Right atrium auricular region (tissue), 2 donors: ENCODE measurements at regions not wholly inside any gene's neighbourhood (a gene's known extent, or its start where the extent isn't known, plus 50 kb on each side); places are given as distances from the start of the nearest gene placed in this dataset.

ENCODE experiments used
- DNase-seq: peaks from one replicate; pipeline ENCODE4 v3.0.0-alpha.2; 2019; ENCODE audit warnings: low spot score
- H3K27ac ChIP-seq, 2 donors: fragments of 200-600 bp; sonication (generic); 1 replicate in 1 of 2; 2 replicates in 1 of 2; pipeline ENCODE4 v1.5.1; 2016 to 2019
- H3K27me3 ChIP-seq, 2 donors: fragments of 200-600 bp; sonication (generic); one replicate each; pipeline versions ENCODE4 v1.5.1 to v1.6.0; 2017 to 2019
- H3K36me3 ChIP-seq: fragments of 200-600 bp; sonication (generic); one replicate; pipeline ENCODE4 v1.5.1; 2016
- H3K4me1 ChIP-seq, 2 donors: fragments of 200-600 bp; sonication (generic); one replicate each; pipeline versions ENCODE4 v1.5.1 to v1.6.0; 2017 to 2019
- H3K4me3 ChIP-seq, 2 donors: fragments of 200-600 bp; sonication (generic); 1 replicate in 1 of 2; 2 replicates in 1 of 2; pipeline ENCODE4 v1.5.1; 2017 to 2019; ENCODE audit warnings: mild to moderate bottlenecking in 1 of 2, moderate library complexity in 1 of 2
- H3K9me3 ChIP-seq, 2 donors: fragments of 200-600 bp; sonication (generic); one replicate each; pipeline ENCODE4 v1.5.1; 2019
- TF ChIP-seq, protein P1 (sequence below), 2 donors: fragments of 200-600 bp; sonication (generic); IDR thresholded peaks; one replicate each; pipeline ENCODE4 v1.5.1; 2019; ENCODE audit warnings: antibody characterized with exemption in 2 of 2

DNA sequence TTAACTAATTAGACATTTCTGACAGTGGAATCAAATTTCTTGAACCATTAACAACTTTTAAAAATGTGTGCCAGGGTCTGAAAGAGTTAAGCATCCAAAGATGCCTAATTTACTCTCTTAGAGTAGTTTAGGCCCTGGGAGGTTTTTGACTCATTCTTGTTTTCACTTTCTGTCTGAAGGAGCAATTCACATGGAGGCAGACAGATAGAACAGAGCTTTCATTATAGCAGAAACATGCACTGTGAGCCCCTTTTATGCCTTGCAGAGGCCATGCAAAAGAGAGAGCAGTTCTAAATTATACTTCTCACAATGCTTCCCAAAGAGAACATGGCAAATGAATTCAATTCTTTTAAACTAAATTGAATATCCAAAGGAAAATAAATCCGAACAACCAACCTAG, 554.8 kb downstream of the MFSD1 start:
- no peaks in the 10 kb centered on the region for H3K36me3 ChIP-seq
- H3K4me1 ChIP-seq, result no peaks in the 10 kb centered on the region
- DNase-seq, result no peak
- no peaks in the 10 kb centered on the region for H3K9me3 ChIP-seq
- H3K4me3 ChIP-seq, result no peak overlapping the region
- TF ChIP-seq, protein P1, sequence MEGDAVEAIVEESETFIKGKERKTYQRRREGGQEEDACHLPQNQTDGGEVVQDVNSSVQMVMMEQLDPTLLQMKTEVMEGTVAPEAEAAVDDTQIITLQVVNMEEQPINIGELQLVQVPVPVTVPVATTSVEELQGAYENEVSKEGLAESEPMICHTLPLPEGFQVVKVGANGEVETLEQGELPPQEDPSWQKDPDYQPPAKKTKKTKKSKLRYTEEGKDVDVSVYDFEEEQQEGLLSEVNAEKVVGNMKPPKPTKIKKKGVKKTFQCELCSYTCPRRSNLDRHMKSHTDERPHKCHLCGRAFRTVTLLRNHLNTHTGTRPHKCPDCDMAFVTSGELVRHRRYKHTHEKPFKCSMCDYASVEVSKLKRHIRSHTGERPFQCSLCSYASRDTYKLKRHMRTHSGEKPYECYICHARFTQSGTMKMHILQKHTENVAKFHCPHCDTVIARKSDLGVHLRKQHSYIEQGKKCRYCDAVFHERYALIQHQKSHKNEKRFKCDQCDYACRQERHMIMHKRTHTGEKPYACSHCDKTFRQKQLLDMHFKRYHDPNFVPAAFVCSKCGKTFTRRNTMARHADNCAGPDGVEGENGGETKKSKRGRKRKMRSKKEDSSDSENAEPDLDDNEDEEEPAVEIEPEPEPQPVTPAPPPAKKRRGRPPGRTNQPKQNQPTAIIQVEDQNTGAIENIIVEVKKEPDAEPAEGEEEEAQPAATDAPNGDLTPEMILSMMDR (IDR thresholded peaks at IDR 0.05), result no peak
- no peaks in the 10 kb centered on the region for H3K27me3 ChIP-seq
- H3K27ac ChIP-seq, result no peak overlapping the region

GRCh38 chr3:159364511-159364910, 562.7 kb downstream of the MFSD1 start:
- Histone ChIP-seq H3K9me3 (no peaks in the 10 kb centered on the region), H3K27me3 (no peaks in the 10 kb centered on the region), H3K36me3 (no peaks in the 10 kb centered on the region), H3K27ac (no peak overlapping the region), H3K4me1 (no peaks in the 10 kb centered on the region), H3K4me3 (no peak overlapping the region)
- TF ChIP-seq, protein P1 (IDR thresholded peaks at IDR 0.05), result no peak
- DNase-seq, result no peak

GRCh38 chr3:159366476-159366875, 564.6 kb downstream of the MFSD1 start:
- Histone ChIP-seq H3K36me3 (no peaks in the 10 kb centered on the region), H3K27ac (no peak overlapping the region), H3K4me1 (no peaks in the 10 kb centered on the region), H3K4me3 (no peak overlapping the region), H3K27me3 (no peaks in the 10 kb centered on the region), H3K9me3 (no peaks in the 10 kb centered on the region)
- no peak for DNase-seq
- TF ChIP-seq, protein P1 (IDR thresholded peaks at IDR 0.05), result no peak

DNA sequence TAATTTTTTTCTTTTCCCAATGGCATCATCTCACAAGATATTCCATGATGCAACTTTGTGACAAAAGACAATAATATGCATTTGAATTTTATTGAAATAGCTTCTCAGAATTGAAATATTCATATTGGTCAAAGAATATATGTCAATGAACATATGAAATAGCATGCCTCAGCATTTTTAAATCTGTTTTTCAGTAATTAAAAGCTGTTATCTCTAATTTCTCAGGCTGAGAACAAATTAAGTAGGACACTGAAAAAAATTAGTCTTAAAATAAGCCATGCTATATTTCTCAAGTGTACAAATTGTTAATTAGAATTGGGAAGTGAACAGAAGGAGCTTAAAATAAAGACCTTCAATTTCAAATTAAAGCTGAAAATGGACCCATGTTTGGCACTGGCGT, 570.1 kb downstream of the MFSD1 start:
- no peaks in the 10 kb centered on the region for H3K4me1 ChIP-seq
- H3K27me3 ChIP-seq, result no peaks in the 10 kb centered on the region
- TF ChIP-seq, protein P1 (IDR thresholded peaks at IDR 0.05), result no peak

GRCh38 chr3:159378396-159379194, 576.7 kb downstream of the MFSD1 start:
- TF ChIP-seq, protein P1 (IDR thresholded peaks at IDR 0.05), result no peak
- DNase-seq, result no peak
- Histone ChIP-seq H3K4me1 (no peaks in the 10 kb centered on the region), H3K9me3 (no peaks in the 10 kb centered on the region), H3K27ac (no peak overlapping the region), H3K36me3 (no peaks in the 10 kb centered on the region), H3K27me3 (no peaks in the 10 kb centered on the region), H3K4me3 (no peak overlapping the region)

More for the DNA sequence above, 570.1 kb downstream of the MFSD1 start:
- Histone ChIP-seq H3K4me3 (no peak overlapping the region), H3K36me3 (no peaks in the 10 kb centered on the region), H3K27ac (no peak overlapping the region), H3K9me3 (no peaks in the 10 kb centered on the region)
- DNase-seq, result no peak

- Histone ChIP-seq H3K9me3 (no peaks in the 10 kb centered on the region), H3K27me3 (no peaks in the 10 kb centered on the region), H3K36me3 (no peaks in the 10 kb centered on the region), H3K27ac (no peak overlapping the region), H3K4me1 (no peaks in the 10 kb centered on the region), H3K4me3 (no peak overlapping the region)
- TF ChIP-seq, protein P1 (IDR thresholded peaks at IDR 0.05), result no peak
- no peak for DNase-seq
Observed at GRCh38 chr3:159380891-159381290, 579.0 kb downstream of the MFSD1 start.
